ENCODE measurements at regions not wholly inside any gene's neighbourhood (a gene's known extent, or its start where the extent isn't known, plus 50 kb on each side); places are given as distances from the start of the nearest gene placed in this dataset.
"Not testable (repeated sequence)": the region's sequence is repeated elsewhere in the genome, so short reads cannot be mapped to it uniquely, and the experiment has no call there.

GRCh38 chr9:135404451-135405144 lies 75.0 kb upstream of the PPP1R26 start:
- no peaks in the 10 kb centered on the region for H3K36me3 ChIP-seq (ENCODE audit: control insufficient read depth in 1 of 2, insufficient read depth in 2 of 2, low read depth in 1 of 2, low read length in 2 of 2)
- 88% methylated on average over 22 of the region's 23 CpGs for WGBS
- H3K79me1 ChIP-seq (replicated peaks; ENCODE audit: low read length, poor library complexity, severe bottlenecking): no peaks in the 10 kb centered on the region
- no peak overlapping the region for H2BK120ac ChIP-seq (ENCODE audit: low read depth, low read length)
- H3K9me3 ChIP-seq (ENCODE audit: control insufficient read depth, low read length): peaks cover 7% of the 10 kb centered on the region
- H4K8ac ChIP-seq (ENCODE audit: low read length): no peak overlapping the region
- no peak overlapping the region for H3K23ac ChIP-seq (ENCODE audit: low read length in 2 of 2)
- H4K91ac ChIP-seq (ENCODE audit: low read length): no peak overlapping the region
- H3K4ac ChIP-seq (ENCODE audit: low read depth in 1 of 2, low read length in 2 of 2): no peak overlapping the region
- H2BK15ac ChIP-seq (ENCODE audit: low read depth, poor library complexity, severe bottlenecking): no peak overlapping the region
- H3K14ac ChIP-seq (ENCODE audit: low read length in 2 of 2): no peak overlapping the region
- H2AFZ ChIP-seq (ENCODE audit: low read depth, low read length): no peak overlapping the region
- no peak overlapping the region for H2AK5ac ChIP-seq (ENCODE audit: low read length, severe bottlenecking)
- H3K18ac ChIP-seq (ENCODE audit: low read depth in 1 of 2, low read length in 2 of 2): no peak overlapping the region
- H2BK12ac ChIP-seq (ENCODE audit: low read length in 2 of 2): no peak overlapping the region
- H3K4me3 ChIP-seq (ENCODE audit: insufficient read depth in 1 of 2, low read depth in 1 of 2, low read length in 2 of 2): no peak overlapping the region
- no peaks in the 10 kb centered on the region for H3K4me1 ChIP-seq (ENCODE audit: control insufficient read depth, insufficient read depth, low read depth, low read length)
- DNase-seq: no peak
- no peak overlapping the region for H3K9ac ChIP-seq (ENCODE audit: low read length)
- H3K27me3 ChIP-seq (ENCODE audit: control insufficient read depth in 1 of 2, insufficient read depth in 1 of 2, low read length in 2 of 2): peaks cover 0 to 37% of the 10 kb centered on the region in 2 experiments
- no peak overlapping the region for H3K27ac ChIP-seq (ENCODE audit: low read length, poor library complexity, severe bottlenecking)
- no peak overlapping the region for H2BK5ac ChIP-seq (ENCODE audit: low read depth, low read length, poor library complexity, severe bottlenecking)
- no peak overlapping the region for H3K4me2 ChIP-seq (ENCODE audit: low read length, poor library complexity, severe bottlenecking)

- not testable (repeated sequence) for H4K8ac ChIP-seq (ENCODE audit: low read length); H3K23ac ChIP-seq (ENCODE audit: low read length in 2 of 2); H3K9me3 ChIP-seq (ENCODE audit: control insufficient read depth, low read length); H3K4me3 ChIP-seq (ENCODE audit: insufficient read depth in 1 of 2, low read depth in 1 of 2, low read length in 2 of 2); H3K79me1 ChIP-seq (replicated peaks; ENCODE audit: low read length, poor library complexity, severe bottlenecking); H3K36me3 ChIP-seq (ENCODE audit: control insufficient read depth in 1 of 2, insufficient read depth in 2 of 2, low read depth in 1 of 2, low read length in 2 of 2); H4K91ac ChIP-seq (ENCODE audit: low read length); H3K9ac ChIP-seq (ENCODE audit: low read length); H3K14ac ChIP-seq (ENCODE audit: low read length in 2 of 2); H3K27ac ChIP-seq (ENCODE audit: low read length, poor library complexity, severe bottlenecking); H2BK120ac ChIP-seq (ENCODE audit: low read depth, low read length); H2BK5ac ChIP-seq (ENCODE audit: low read depth, low read length, poor library complexity, severe bottlenecking); H3K4me2 ChIP-seq (ENCODE audit: low read length, poor library complexity, severe bottlenecking); H2BK12ac ChIP-seq (ENCODE audit: low read length in 2 of 2); DNase-seq; H2BK15ac ChIP-seq (ENCODE audit: low read depth, poor library complexity, severe bottlenecking); H3K4ac ChIP-seq (ENCODE audit: low read depth in 1 of 2, low read length in 2 of 2); H2AFZ ChIP-seq (ENCODE audit: low read depth, low read length); H2AK5ac ChIP-seq (ENCODE audit: low read length, severe bottlenecking); H3K18ac ChIP-seq (ENCODE audit: low read depth in 1 of 2, low read length in 2 of 2); H3K4me1 ChIP-seq (ENCODE audit: control insufficient read depth, insufficient read depth, low read depth, low read length)
- 97% methylated on average over 12 of the region's 12 CpGs for WGBS
- H3K27me3 ChIP-seq (ENCODE audit: control insufficient read depth in 1 of 2, insufficient read depth in 1 of 2, low read length in 2 of 2): peaks cover 0 to 40% of the 10 kb centered on the region in 2 experiments
These were observed 74.5 kb upstream of the PPP1R26 start for GRCh38 chr9:135405145-135405464.

- no peak overlapping the region for H4K8ac ChIP-seq (ENCODE audit: low read length)
- H3K23ac ChIP-seq (ENCODE audit: low read length in 2 of 2): no peak overlapping the region
- no peak for DNase-seq
- H3K9me3 ChIP-seq (ENCODE audit: control insufficient read depth, low read length): peaks cover 7% of the 10 kb centered on the region
- H2BK12ac ChIP-seq (ENCODE audit: low read length in 2 of 2): no peak overlapping the region
- no peak overlapping the region for H2BK120ac ChIP-seq (ENCODE audit: low read depth, low read length)
- no peak overlapping the region for H2AK5ac ChIP-seq (ENCODE audit: low read length, severe bottlenecking)
- H3K4ac ChIP-seq (ENCODE audit: low read depth in 1 of 2, low read length in 2 of 2): no peak overlapping the region
- H3K4me3 ChIP-seq (ENCODE audit: insufficient read depth in 1 of 2, low read depth in 1 of 2, low read length in 2 of 2): no peak overlapping the region
- H3K27me3 ChIP-seq (ENCODE audit: control insufficient read depth in 1 of 2, insufficient read depth in 1 of 2, low read length in 2 of 2): peaks cover 0 to 45% of the 10 kb centered on the region in 2 experiments
- no peak overlapping the region for H2BK15ac ChIP-seq (ENCODE audit: low read depth, poor library complexity, severe bottlenecking)
- H3K79me1 ChIP-seq (replicated peaks; ENCODE audit: low read length, poor library complexity, severe bottlenecking): no peaks in the 10 kb centered on the region
- no peak overlapping the region for H2AFZ ChIP-seq (ENCODE audit: low read depth, low read length)
- H3K9ac ChIP-seq (ENCODE audit: low read length): no peak overlapping the region
- no peak overlapping the region for H3K27ac ChIP-seq (ENCODE audit: low read length, poor library complexity, severe bottlenecking)
- no peak overlapping the region for H4K91ac ChIP-seq (ENCODE audit: low read length)
- no peaks in the 10 kb centered on the region for H3K4me1 ChIP-seq (ENCODE audit: control insufficient read depth, insufficient read depth, low read depth, low read length)
- H3K36me3 ChIP-seq (ENCODE audit: control insufficient read depth in 1 of 2, insufficient read depth in 2 of 2, low read depth in 1 of 2, low read length in 2 of 2): no peaks in the 10 kb centered on the region
- H3K18ac ChIP-seq (ENCODE audit: low read depth in 1 of 2, low read length in 2 of 2): no peak overlapping the region
- WGBS: 84% methylated on average over 12 of the region's 14 CpGs
- H2BK5ac ChIP-seq (ENCODE audit: low read depth, low read length, poor library complexity, severe bottlenecking): no peak overlapping the region
- no peak overlapping the region for H3K14ac ChIP-seq (ENCODE audit: low read length in 2 of 2)
- H3K4me2 ChIP-seq (ENCODE audit: low read length, poor library complexity, severe bottlenecking): no peak overlapping the region
These were observed 70.9 kb upstream of the PPP1R26 start for GRCh38 chr9:135408476-135409254.

- no peak overlapping the region for H2AK5ac ChIP-seq (ENCODE audit: low read length, severe bottlenecking)
- no peak overlapping the region for H3K9ac ChIP-seq (ENCODE audit: low read length)
- H3K79me1 ChIP-seq (replicated peaks; ENCODE audit: low read length, poor library complexity, severe bottlenecking): no peaks in the 10 kb centered on the region
- H3K36me3 ChIP-seq (ENCODE audit: control insufficient read depth in 1 of 2, insufficient read depth in 2 of 2, low read depth in 1 of 2, low read length in 2 of 2): no peaks in the 10 kb centered on the region
- no peak overlapping the region for H2BK15ac ChIP-seq (ENCODE audit: low read depth, poor library complexity, severe bottlenecking)
- H4K91ac ChIP-seq (ENCODE audit: low read length): no peak overlapping the region
- H2BK12ac ChIP-seq (ENCODE audit: low read length in 2 of 2): no peak overlapping the region
- no peak overlapping the region for H3K4me3 ChIP-seq (ENCODE audit: insufficient read depth in 1 of 2, low read depth in 1 of 2, low read length in 2 of 2)
- no peak overlapping the region for H3K23ac ChIP-seq (ENCODE audit: low read length in 2 of 2)
- DNase-seq: no peak
- H3K9me3 ChIP-seq (ENCODE audit: control insufficient read depth, low read length): peaks cover 7% of the 10 kb centered on the region
- WGBS: 90% methylated on average over 29 of the region's 30 CpGs
- H3K4me2 ChIP-seq (ENCODE audit: low read length, poor library complexity, severe bottlenecking): no peak overlapping the region
- H3K27me3 ChIP-seq (ENCODE audit: control insufficient read depth in 1 of 2, insufficient read depth in 1 of 2, low read length in 2 of 2): peaks cover 0 to 41% of the 10 kb centered on the region in 2 experiments
- no peak overlapping the region for H3K4ac ChIP-seq (ENCODE audit: low read depth in 1 of 2, low read length in 2 of 2)
- no peak overlapping the region for H3K18ac ChIP-seq (ENCODE audit: low read depth in 1 of 2, low read length in 2 of 2)
- H2BK120ac ChIP-seq (ENCODE audit: low read depth, low read length): no peak overlapping the region
- no peak overlapping the region for H3K14ac ChIP-seq (ENCODE audit: low read length in 2 of 2)
- H2AFZ ChIP-seq (ENCODE audit: low read depth, low read length): no peak overlapping the region
- no peaks in the 10 kb centered on the region for H3K4me1 ChIP-seq (ENCODE audit: control insufficient read depth, insufficient read depth, low read depth, low read length)
- no peak overlapping the region for H3K27ac ChIP-seq (ENCODE audit: low read length, poor library complexity, severe bottlenecking)
- H4K8ac ChIP-seq (ENCODE audit: low read length): no peak overlapping the region
- no peak overlapping the region for H2BK5ac ChIP-seq (ENCODE audit: low read depth, low read length, poor library complexity, severe bottlenecking)
These were observed 70.0 kb upstream of the PPP1R26 start for GRCh38 chr9:135409286-135410200.

Data from mesenchymal stem cell (in vitro differentiated cells and primary cell).